Medulla oblongata (tissue), 1 donor: ENCODE measurements at regions not wholly inside any gene's neighbourhood (a gene's known extent, or its start where the extent isn't known, plus 50 kb on each side); places are given as distances from the start of the nearest gene placed in this dataset.
A peak's percentile ranks its signal among the peaks of the same experiment; 100 is the strongest.
"Not testable (repeated sequence)": the region's sequence is repeated elsewhere in the genome, so short reads cannot be mapped to it uniquely, and the experiment has no call there.

ENCODE experiments used
- DNase-seq: peaks from one replicate; pipeline ENCODE4 v3.0.0-alpha.2; 2015; ENCODE audit errors: extremely low spot score

- DNase-seq, result no peak
Observed at GRCh38 chr5:122668552-122668951, 106.3 kb upstream of the SNX2 start.

DNA sequence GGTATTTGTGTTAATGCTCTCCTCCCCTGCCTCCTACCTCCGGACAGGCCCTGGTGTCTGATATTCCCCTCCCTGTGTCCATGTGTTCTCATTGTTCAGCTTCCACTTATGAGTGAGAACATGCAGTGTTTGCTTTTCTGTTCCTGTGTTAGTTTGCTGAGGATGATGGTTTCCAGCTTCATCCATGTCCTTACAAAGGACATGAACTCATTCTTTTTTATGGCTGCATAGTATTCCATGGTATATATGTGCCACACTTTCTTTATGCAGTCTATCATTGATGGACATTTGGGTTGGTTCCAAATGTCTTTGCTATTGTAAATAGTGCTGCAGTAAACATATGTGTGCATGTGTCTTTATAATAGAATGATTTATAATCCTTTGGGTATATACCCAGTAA lies 105.2 kb upstream of the SNX2 start:
- not testable (repeated sequence) for DNase-seq

DNA sequence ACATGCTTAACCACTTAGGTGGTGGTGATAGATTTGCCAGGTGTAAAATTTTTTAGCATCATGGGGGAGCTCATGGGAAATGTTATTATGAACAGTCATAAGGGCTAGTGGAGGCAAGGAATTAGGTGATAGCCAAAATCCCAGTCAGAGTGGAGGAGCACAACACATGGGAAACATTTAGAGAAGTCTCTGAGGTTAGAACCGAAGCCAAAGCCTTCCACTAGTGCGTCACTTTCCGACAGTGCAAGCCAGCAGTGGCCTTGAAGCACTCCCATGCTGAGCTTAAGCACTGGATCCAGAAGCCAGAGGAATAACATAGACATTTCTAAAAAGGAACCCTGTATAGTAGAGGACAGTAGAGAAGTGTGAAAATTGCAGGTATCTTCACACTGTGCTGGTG lies 101.5 kb upstream of the SNX2 start:
- DNase-seq, result no peak

DNA sequence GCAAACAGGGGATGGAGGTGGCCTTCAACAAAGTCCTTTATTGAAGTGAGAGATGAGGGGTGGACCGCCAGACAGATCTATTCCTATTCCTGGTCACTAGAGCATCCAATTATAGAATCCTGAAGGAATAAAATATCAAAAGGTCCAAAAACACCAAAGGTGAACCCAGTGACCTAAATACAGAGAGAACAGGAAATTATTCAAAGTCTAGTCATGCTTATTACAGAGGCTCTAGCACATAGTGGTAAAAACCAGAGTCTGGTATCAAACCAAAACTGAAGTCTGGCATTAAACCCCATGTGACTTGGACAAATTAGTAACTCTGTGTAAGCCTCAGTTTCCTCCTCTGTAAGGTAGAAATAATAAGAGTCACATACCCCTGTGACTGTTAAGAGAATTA lies 100.5 kb upstream of the SNX2 start:
- DNase-seq, result no peak

DNA sequence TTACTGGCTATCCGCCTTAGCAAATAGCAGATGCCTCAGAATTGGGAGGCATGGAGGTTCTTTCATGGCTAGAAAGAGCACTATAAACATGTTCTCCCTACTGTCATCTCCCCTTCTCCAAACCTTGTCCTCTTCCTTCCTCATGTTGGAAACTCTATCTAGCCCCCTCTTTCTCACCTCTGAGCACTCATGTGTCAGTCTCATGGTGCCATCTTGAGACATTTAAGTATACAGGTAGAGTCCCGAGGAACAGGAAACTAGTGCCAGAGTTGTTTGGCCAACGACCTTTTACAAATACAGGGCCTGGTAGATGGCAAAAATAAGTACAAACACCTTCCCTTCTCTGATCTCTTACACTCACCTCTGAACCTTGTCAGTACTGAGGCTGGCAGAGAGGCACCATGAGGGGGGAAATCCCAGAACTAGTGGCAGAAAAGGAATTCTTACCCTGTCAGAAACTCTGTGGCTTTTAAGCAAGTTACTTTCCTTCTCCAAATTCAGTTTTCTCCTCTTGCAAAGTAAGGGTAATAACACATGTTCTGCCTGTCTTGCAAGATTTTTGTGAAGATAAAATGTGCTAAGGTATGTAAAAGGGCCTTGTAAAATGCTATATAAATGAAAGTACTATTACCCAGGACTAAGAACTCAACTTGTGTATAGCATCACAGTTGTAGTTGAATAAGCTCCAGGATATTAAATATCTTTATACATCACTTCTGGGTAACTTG lies 94.1 kb upstream of the SNX2 start:
- no peak for DNase-seq

DNA sequence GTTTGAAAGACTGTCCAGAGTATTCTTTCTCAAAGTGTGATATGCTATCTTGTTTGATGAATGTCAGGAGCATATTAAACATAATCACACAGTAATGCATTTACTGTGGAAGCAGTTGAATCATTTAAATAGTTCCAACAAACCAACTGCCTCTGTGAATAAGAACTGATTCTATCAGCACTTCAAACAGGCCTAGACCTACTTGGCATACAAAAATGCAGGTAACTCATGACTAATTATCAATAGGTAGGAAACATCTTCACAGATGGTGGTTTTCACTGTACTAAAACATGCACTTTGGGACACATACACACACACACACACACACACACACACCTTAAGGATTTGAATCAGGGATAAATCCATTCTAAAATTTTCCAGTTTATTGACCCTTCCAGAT lies 91.2 kb upstream of the SNX2 start:
- no peak for DNase-seq

DNA sequence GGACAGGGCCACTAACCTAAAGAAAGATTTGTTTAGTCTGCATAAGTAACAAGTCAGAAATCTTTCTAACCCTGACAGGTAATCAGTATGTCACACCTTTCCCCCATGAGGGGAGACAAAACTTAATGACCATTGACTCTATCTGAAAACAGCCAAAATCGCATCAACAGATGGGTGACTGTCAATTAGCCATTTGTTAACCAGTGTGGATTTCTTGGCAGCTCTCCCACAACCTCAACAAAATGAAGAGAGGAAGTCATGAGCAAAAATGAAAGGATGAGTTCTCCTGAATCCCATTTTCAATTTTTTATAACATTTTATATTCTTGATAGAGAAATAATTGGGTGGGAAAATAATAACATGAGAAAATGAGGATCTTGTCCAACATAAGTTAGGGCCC lies 84.6 kb upstream of the SNX2 start:
- DNase-seq, result no peak

GRCh38 chr5:122691931-122692330 lies 82.9 kb upstream of the SNX2 start:
- no peak for DNase-seq

GRCh38 chr5:122693963-122694362 lies 80.9 kb upstream of the SNX2 start:
- no peak for DNase-seq

- DNase-seq, result no peak
Observed at GRCh38 chr5:122694884-122695283, 80.0 kb upstream of the SNX2 start.

- not testable (repeated sequence) for DNase-seq
Observed at GRCh38 chr5:122696735-122697134, 78.1 kb upstream of the SNX2 start.

DNA sequence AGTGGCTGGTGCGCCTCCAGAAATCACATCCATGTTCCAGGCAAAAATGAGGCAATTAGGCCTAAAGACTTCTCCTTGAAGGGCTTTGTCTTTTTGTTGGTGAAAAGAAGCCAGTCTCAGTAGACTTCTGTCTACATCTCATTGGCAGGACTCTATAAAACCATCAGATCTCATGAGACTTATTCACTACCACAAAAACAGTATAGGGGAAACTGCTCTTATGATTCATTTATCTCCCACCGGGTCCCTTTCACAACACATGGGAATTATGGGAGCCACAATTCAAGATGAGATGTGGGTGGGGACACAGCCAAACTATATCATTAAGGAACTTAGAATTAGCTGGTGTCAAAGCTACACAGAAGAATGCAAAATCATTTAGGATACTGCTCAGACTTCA lies 77.7 kb upstream of the SNX2 start:
- no peak for DNase-seq

DNA sequence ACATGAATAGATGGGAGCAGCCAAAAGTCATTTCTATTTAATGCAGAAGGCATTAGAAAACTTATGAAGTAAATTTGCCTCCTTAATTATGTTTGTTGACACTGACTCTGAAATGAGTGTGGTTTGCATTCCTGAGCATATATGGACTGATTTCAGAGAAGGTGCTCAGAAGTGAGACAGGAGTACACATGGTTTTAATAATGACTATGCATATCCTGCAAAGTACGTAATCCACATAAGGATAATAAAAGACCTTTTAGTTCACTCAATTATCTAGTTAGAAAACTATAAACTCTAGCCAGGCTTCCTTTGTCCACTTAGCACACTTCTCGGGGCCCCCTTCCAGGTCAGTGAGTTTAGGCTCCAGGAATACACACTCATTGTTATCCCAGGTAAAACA lies 75.7 kb upstream of the SNX2 start:
- DNase-seq, result no peak

DNA sequence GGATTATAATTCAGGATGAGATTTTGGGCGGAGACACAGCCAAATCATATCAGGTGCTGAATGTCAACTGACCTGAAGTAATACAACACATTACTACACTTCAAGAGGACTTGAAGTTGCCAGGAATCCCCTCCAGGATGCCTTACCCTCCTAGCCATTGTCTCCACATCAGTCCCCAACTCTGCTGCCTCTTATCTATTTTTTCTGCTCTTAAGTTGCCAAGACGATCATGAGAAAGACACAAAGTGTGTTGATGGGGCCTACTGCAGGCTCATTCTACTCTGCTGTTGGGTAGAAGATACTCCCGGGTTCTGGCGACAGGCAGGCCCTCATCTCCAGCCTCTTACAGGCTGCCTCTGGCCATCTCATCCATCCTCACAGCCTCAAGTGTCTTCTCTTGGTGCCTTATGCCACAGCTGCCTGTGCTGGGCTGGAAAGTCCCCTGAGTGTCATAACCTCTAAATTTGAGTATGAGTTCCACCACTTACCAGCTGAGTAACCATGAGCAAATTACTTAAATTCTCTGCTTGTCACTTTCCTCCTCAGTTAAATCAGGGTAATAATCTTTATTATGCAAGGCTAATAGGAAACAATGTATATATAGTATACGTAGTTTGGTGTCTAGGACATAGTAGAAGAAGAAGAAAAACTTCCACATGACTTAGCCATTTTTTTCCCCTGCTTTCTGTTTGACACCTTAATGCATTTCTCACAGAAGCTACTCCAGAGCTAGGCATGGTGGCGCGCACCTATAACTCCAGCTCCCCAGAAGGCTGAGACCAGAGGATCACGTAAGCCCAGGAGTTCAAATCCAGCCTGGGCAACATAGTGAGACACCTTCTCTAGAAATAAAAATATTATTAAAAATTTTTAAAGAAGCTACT lies 73.0 kb upstream of the SNX2 start:
- DNase-seq, result no peak

DNA sequence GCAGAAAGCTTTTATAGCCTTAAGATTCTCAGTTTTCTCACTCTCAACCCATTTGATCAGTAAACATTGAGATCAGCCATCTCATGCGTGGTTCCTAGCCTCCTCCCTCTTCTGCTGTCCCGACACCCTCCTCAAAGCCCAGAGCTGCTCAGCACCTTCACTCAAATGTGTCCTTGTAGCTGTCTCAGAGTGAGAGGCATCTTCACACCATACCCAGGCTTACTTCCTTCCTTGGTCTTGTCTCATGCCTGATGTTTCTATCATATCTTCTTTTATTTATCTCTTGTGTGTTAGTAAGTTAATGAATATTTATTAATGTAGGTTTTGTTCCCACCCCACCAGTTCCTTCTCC lies 72.4 kb upstream of the SNX2 start:
- DNase-seq, result no peak

DNA sequence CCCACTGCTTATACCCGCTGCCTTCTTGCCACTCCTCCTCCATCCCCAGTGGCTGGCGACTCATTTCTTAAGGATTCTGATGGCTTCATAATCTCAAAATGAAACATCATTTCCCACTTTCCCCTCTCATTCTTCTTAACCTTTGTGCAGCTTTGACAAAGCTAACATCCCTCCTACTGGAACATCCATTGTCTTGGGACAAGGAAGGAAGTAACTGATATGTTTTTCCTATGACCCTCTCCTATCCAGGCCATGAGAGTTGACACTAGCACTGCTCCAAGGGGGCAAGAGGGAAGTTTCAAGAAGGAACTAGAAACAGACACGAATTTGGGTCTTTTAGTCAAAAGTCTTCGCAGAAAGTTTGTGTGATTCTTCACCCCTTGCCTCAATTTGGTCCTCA lies 71.7 kb upstream of the SNX2 start:
- DNase-seq, result no peak

DNA sequence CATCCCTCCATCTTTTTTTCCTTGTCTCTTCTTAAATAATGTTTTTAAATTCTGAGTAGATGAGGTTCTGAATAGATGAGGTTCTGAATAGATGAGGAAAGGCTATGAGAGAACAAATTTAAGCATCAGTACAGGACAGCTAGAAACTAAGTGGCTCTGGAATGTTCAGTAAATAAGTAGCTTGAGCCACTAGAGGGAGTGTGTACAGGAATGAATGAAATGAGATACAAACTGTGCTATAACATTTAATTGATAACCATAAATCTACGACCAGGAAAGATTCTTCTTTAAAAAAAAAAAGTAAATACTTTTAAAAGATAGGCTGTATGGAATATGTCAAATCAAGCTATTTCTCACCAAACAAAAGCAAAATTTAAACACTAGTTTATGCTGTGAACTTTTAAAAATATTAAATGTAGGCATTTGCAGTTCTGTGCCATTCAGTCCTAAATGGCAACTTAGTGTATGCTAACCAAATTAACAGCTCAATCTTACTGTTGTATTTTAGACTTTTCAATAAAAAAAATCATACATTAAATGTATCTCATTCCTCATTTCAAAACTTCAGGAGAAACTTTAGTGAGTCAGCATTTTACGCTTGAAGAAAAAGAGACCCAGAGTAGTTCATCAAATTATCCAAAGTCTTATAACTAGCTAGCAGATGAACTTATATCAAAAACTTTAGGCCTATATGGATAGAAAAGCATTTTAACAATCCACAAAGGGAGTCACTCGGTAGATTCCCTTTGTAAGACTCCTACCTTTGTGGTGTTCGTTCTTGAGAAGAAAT lies 70.4 kb upstream of the SNX2 start:
- peak; percentile 52 for DNase-seq

DNA sequence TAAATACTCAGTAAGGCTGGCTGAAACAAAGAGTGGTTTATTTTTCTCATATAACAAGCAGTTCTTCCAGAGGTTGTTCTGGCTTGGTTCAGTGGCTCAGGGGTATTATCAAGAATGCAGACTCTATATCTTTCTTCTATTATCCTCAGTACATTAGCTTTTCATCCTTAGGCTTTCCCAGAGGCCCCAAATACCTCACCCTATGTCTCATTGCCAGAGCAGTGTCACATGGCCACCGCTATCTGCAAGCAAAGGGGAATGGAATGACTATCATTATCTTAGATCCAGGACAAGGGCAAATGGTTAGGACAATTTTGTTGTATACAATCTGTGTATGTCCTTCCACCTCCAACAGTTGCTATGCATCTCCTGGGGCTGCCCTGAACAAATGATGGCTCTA lies 69.0 kb upstream of the SNX2 start:
- DNase-seq, result no peak

DNA sequence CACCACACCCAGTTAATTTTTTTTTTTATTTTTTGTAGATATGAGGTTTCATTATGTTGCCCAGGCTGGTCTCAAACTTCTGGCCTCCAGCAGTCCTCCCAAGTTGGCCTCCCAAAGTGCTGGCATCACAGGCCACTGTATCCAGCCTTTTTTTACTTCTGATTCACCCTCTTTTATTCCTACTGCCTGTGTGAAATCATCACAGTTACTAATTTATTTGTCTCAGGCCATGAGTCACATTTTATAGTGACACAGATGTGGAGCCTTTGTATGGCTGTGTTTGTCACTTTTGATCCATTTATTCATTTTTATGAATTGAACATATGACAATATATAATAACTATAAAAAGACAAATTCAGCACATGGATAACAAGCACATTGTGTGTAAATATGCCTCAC lies 67.1 kb upstream of the SNX2 start:
- DNase-seq, result no peak

- no peak for DNase-seq
Observed at GRCh38 chr5:122713041-122713440, 61.8 kb upstream of the SNX2 start.

- DNase-seq, result no peak
Observed at GRCh38 chr5:122715095-122715494, 59.8 kb upstream of the SNX2 start.

- DNase-seq, result no peak
Observed at GRCh38 chr5:122718611-122719010, 56.3 kb upstream of the SNX2 start.
